RWPE2 (cell line): ENCODE measurements at regions not wholly inside any gene's neighbourhood (a gene's known extent, or its start where the extent isn't known, plus 50 kb on each side); places are given as distances from the start of the nearest gene placed in this dataset.

Experiments used
- ATAC-seq: fragments of 200-7000 bp; cut with Tn5 transposase; 3 replicates; pipeline ENCODE4 v1.9.1; 2021; ENCODE audit warnings: low read depth
- DNase-seq: peaks from one replicate; pipeline ENCODE4 v3.0.0-alpha.2; 2020; ENCODE audit warnings: low spot score
- H3K27ac ChIP-seq: fragments of 450-650 bp; 2 replicates; pipeline ENCODE4 v1.5.1; 2017; ENCODE audit warnings: mild to moderate bottlenecking; ENCODE audit not compliant: poor library complexity, severe bottlenecking
- H3K27me3 ChIP-seq: fragments of 250-450 bp; sonication (Bioruptor Pico); 2 replicates; pipeline ENCODE4 v1.5.1; 2021; ENCODE audit warnings: mild to moderate bottlenecking, moderate library complexity; ENCODE audit not compliant: insufficient read depth, poor library complexity, severe bottlenecking
- H3K36me3 ChIP-seq: fragments of 250-450 bp; sonication (Bioruptor Pico); 2 replicates; pipeline ENCODE4 v1.5.1; 2020; ENCODE audit warnings: low read depth, mild to moderate bottlenecking, moderate library complexity
- H3K4me1 ChIP-seq: fragments of 250-450 bp; sonication (Bioruptor Pico); 2 replicates; pipeline ENCODE4 v1.5.1; 2021; ENCODE audit warnings: mild to moderate bottlenecking, moderate library complexity; ENCODE audit not compliant: insufficient read depth, poor library complexity, severe bottlenecking
- H3K4me3 ChIP-seq: fragments of 250-450 bp; sonication (Bioruptor Pico); 2 replicates; pipeline ENCODE4 v1.5.1; 2021; ENCODE audit warnings: mild to moderate bottlenecking, moderate library complexity; ENCODE audit not compliant: severe bottlenecking
- H3K9me3 ChIP-seq: fragments of 250-450 bp; sonication (Bioruptor Pico); 2 replicates; pipeline ENCODE4 v1.5.1; 2021; ENCODE audit warnings: mild to moderate bottlenecking, moderate library complexity; ENCODE audit not compliant: severe bottlenecking
- CTCF ChIP-seq: fragments of 450-650 bp; IDR thresholded peaks from one replicate; pipeline ENCODE4 v1.5.1; 2017; ENCODE audit warnings: mild to moderate bottlenecking, moderate library complexity; ENCODE audit not compliant: poor library complexity, severe bottlenecking

GRCh38 chr6:61217714-61218113 is 1068.3 kb downstream of the KHDRBS2 start:
- H3K4me3 ChIP-seq: no peak overlapping the region
- no peaks in the 10 kb centered on the region for H3K9me3 ChIP-seq
- H3K27me3 ChIP-seq: no peaks in the 10 kb centered on the region
- no peak for DNase-seq
- no peak for ATAC-seq
- no peak for TF ChIP-seq CTCF
- H3K4me1 ChIP-seq: no peaks in the 10 kb centered on the region
- no peaks in the 10 kb centered on the region for H3K36me3 ChIP-seq
- no peak overlapping the region for H3K27ac ChIP-seq

- Histone ChIP-seq H3K4me3 (no peak overlapping the region), H3K9me3 (peaks cover 9% of the 10 kb centered on the region), H3K4me1 (no peaks in the 10 kb centered on the region), H3K27me3 (no peaks in the 10 kb centered on the region), H3K36me3 (no peaks in the 10 kb centered on the region), H3K27ac (no peak overlapping the region)
- no peak for TF ChIP-seq CTCF
- no peak for ATAC-seq
- no peak for DNase-seq
Measured at GRCh38 chr6:61210549-61210948, 1075.5 kb downstream of the KHDRBS2 start.

- no peak overlapping the region for H3K27ac ChIP-seq
- H3K36me3 ChIP-seq: no peaks in the 10 kb centered on the region
- TF ChIP-seq CTCF: no peak
- no peak overlapping the region for H3K4me3 ChIP-seq
- ATAC-seq (no peak), DNase-seq (no peak)
- H3K9me3 ChIP-seq: peaks cover 2% of the 10 kb centered on the region
- no peaks in the 10 kb centered on the region for H3K4me1 ChIP-seq
- no peaks in the 10 kb centered on the region for H3K27me3 ChIP-seq
Measured at GRCh38 chr6:61203966-61204496, 1082.0 kb downstream of the KHDRBS2 start.

GRCh38 chr6:61200444-61200843 is 1085.6 kb downstream of the KHDRBS2 start:
- H3K27me3 ChIP-seq: no peaks in the 10 kb centered on the region
- H3K4me1 ChIP-seq: no peaks in the 10 kb centered on the region
- DNase-seq (no peak), ATAC-seq (no peak)
- H3K27ac ChIP-seq: no peak overlapping the region
- H3K36me3 ChIP-seq: no peaks in the 10 kb centered on the region
- H3K9me3 ChIP-seq: no peaks in the 10 kb centered on the region
- TF ChIP-seq CTCF: no peak
- no peak overlapping the region for H3K4me3 ChIP-seq

- H3K4me1 ChIP-seq: no peaks in the 10 kb centered on the region
- TF ChIP-seq CTCF: no peak
- ATAC-seq (no peak), DNase-seq (no peak)
- no peak overlapping the region for H3K27ac ChIP-seq
- H3K9me3 ChIP-seq: no peaks in the 10 kb centered on the region
- no peaks in the 10 kb centered on the region for H3K27me3 ChIP-seq
- H3K4me3 ChIP-seq: no peak overlapping the region
- no peaks in the 10 kb centered on the region for H3K36me3 ChIP-seq
Measured at GRCh38 chr6:61193771-61194170, 1092.3 kb downstream of the KHDRBS2 start.
